ENCODE measurements at regions not wholly inside any gene's neighbourhood (a gene's known extent, or its start where the extent isn't known, plus 50 kb on each side); places are given as distances from the start of the nearest gene placed in this dataset.

DNA sequence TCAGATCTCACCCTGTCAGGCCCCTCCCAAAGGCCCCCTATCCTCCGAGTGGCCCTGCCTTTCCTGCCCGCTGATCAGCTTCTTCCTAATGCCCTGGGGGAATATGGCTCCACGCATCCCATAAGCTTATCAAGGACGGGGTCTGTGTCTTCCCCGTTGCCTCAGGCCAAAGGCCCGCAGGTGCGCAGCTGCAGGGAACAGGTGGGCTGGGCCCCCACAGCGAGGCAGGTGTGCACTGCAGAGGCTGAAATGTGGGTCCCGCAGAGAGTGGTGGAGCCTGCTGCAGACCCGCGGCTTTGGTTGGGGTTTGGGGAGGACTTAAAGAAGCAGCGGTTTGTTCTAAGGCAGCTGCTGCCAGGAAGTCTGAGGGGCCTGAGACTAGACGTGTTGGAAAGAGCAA lies 220.8 kb upstream of the TCERG1L start:
- no peak for ATAC-seq

DNA sequence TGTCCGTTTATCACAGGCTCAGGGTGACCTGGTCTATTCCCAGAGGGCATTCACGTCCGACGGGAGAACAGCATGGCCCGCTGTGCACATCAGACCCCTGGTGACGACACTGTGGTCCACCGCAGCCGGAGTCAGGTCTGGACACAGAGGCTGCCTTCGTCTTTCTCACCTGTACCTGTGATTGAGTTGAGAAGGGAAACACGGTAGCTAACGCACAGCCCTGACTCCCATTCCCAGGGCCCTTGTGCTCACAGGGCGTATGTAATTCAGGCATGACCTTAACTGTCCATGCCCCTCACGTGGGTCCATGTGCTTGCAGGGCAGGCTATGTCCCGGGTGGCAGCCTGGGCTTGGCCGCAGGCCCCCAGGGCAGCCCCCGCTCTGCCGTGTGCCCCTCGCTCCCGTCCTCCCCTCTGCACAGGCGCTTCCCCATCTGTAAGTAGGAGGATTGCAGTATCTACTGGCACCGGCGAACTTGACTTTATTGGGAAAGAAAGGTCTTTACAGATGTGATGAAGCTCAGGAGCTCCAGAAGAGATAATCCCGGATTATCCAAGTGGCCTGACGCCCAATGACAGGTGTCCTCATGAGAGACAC lies 221.3 kb upstream of the TCERG1L start:
- ChIA-PET POLR2A (ENCODE audit: unreplicated experiment) (no interaction called here), CTCF (no interaction called here)
- no peaks in the 10 kb centered on the region for H3F3A ChIP-seq (ENCODE audit: low read length, unreplicated experiment)
- no peak for ATAC-seq
- no peak overlapping the region for H3K27ac ChIP-seq (ENCODE audit: low read length)
- no TSS peak for BruUV-seq (replicated peaks)
- no peaks in the 10 kb centered on the region for H4K20me1 ChIP-seq (ENCODE audit: low read length)
- H3K4me1 ChIP-seq (ENCODE audit: insufficient read depth, low read length), result no peaks in the 10 kb centered on the region; the same call in 1 of the 2 replicates
- H3K79me2 ChIP-seq (ENCODE audit: low read length), result no peaks in the 10 kb centered on the region
- intact Hi-C loops (cut with micrococcal nuclease), result no loop called here
- no peak overlapping the region for H3K4me3 ChIP-seq (ENCODE audit: low read length)
- H3K4me2 ChIP-seq (ENCODE audit: low read length), result no peak overlapping the region
- H3K27me3 ChIP-seq (ENCODE audit: low read length), result peaks cover 7% of the 10 kb centered on the region; the same call in 1 of the 2 replicates
- H2AFZ ChIP-seq (ENCODE audit: low read length), result no peak overlapping the region
- H3K9me3 ChIP-seq (ENCODE audit: low read length), result no peaks in the 10 kb centered on the region
- no peak overlapping the region for H3K9ac ChIP-seq (ENCODE audit: low read length)
- H3K36me3 ChIP-seq (ENCODE audit: low read depth, low read length), result no peaks in the 10 kb centered on the region
- no peak for DNase-seq
- TF ChIP-seq CTCF (conservative IDR thresholded peaks at IDR 0.05; ENCODE audit: low read depth, low read length) (no peak), EZH2 (IDR thresholded peaks at IDR 0.05; ENCODE audit: low read length, unreplicated experiment) (no peak), EZH2phosphoT487 (IDR thresholded peaks at IDR 0.05; ENCODE audit: borderline replicate concordance, low read length) (no peak)
- no peaks in the 10 kb centered on the region for H3K9me2 ChIP-seq (replicated peaks; ENCODE audit: low read length)

More for the DNA sequence above, 220.8 kb upstream of the TCERG1L start:
- POLR2A ChIA-PET (ENCODE audit: unreplicated experiment), result no interaction called here
- no peaks in the 10 kb centered on the region for H3K36me3 ChIP-seq (ENCODE audit: low read depth, low read length)
- H3K4me2 ChIP-seq (ENCODE audit: low read length), result no peak overlapping the region
- no peak overlapping the region for H3K4me3 ChIP-seq (ENCODE audit: low read length)
- no peaks in the 10 kb centered on the region for H3K9me3 ChIP-seq (ENCODE audit: low read length)
- no TSS peak for BruUV-seq (replicated peaks)
- H3F3A ChIP-seq (ENCODE audit: low read length, unreplicated experiment), result no peaks in the 10 kb centered on the region
- CTCF ChIA-PET, result no interaction called here
- intact Hi-C loops (cut with micrococcal nuclease), result no loop called here
- DNase-seq, result no peak
- no peak overlapping the region for H3K9ac ChIP-seq (ENCODE audit: low read length)
- H3K27me3 ChIP-seq (ENCODE audit: low read length), result peaks cover 7% of the 10 kb centered on the region; the same call in 1 of the 2 replicates
- H3K4me1 ChIP-seq (ENCODE audit: insufficient read depth, low read length), result no peaks in the 10 kb centered on the region; the same call in 1 of the 2 replicates
- H3K79me2 ChIP-seq (ENCODE audit: low read length), result no peaks in the 10 kb centered on the region
- no peak overlapping the region for H2AFZ ChIP-seq (ENCODE audit: low read length)
- no peaks in the 10 kb centered on the region for H3K9me2 ChIP-seq (replicated peaks; ENCODE audit: low read length)
- H3K27ac ChIP-seq (ENCODE audit: low read length), result no peak overlapping the region
- no peaks in the 10 kb centered on the region for H4K20me1 ChIP-seq (ENCODE audit: low read length)
- TF ChIP-seq EZH2 (IDR thresholded peaks at IDR 0.05; ENCODE audit: low read length, unreplicated experiment) (no peak), EZH2phosphoT487 (IDR thresholded peaks at IDR 0.05; ENCODE audit: borderline replicate concordance, low read length) (no peak), CTCF (conservative IDR thresholded peaks at IDR 0.05; ENCODE audit: low read depth, low read length) (no peak)

DNA sequence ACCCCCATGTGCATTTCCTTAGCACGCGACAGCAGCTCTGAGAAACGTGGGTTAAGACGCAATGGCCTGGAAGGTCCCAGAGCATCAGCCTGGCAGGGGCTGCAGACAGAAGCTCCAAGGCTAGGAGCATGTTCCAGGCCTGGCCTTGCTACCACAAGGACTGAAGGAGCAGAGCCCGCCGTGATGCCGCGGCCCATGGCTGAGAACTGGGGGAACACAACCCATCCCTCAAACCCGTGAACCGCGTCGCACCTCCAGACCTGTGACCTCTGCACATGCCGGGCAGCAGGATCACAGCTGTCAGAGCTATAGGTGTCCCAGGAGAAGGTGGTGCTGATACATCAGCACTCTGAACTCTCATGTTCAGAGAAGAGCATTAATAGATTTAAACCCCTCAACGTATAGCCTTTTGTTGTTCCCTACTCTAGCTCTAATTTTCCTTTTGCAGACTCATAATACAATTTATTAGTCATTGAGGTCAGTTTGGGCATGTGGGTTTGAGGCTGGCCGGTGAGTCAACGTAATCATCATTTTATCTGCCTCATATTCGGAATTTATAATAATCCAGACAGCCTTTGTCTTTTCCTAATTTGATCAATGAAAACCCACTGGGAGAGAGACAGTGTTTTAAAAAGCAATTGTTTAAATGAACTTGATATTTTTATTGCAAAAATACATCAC lies 222.5 kb upstream of the TCERG1L start:
- TF ChIP-seq CTCF (conservative IDR thresholded peaks at IDR 0.05; ENCODE audit: low read depth, low read length), result no peak
- no peak for TF ChIP-seq EZH2phosphoT487 (IDR thresholded peaks at IDR 0.05; ENCODE audit: borderline replicate concordance, low read length)
- TF ChIP-seq EZH2 (IDR thresholded peaks at IDR 0.05; ENCODE audit: low read length, unreplicated experiment), result no peak
- Histone ChIP-seq H3K4me1 (ENCODE audit: insufficient read depth, low read length) (no peaks in the 10 kb centered on the region; the same call in 1 of the 2 replicates), H3K4me2 (ENCODE audit: low read length) (no peak overlapping the region), H3K4me3 (ENCODE audit: low read length) (no peak overlapping the region), H3F3A (ENCODE audit: low read length, unreplicated experiment) (no peaks in the 10 kb centered on the region), H3K9me2 (replicated peaks; ENCODE audit: low read length) (no peaks in the 10 kb centered on the region), H4K20me1 (ENCODE audit: low read length) (no peaks in the 10 kb centered on the region), H3K9me3 (ENCODE audit: low read length) (no peaks in the 10 kb centered on the region), H3K36me3 (ENCODE audit: low read depth, low read length) (no peaks in the 10 kb centered on the region), H3K27me3 (ENCODE audit: low read length) (no peaks in the 10 kb centered on the region), H3K27ac (ENCODE audit: low read length) (no peak overlapping the region), H2AFZ (ENCODE audit: low read length) (no peak overlapping the region), H3K9ac (ENCODE audit: low read length) (no peak overlapping the region), H3K79me2 (ENCODE audit: low read length) (no peaks in the 10 kb centered on the region)
- BruUV-seq (replicated peaks), result no TSS peak
- ChIA-PET POLR2A (ENCODE audit: unreplicated experiment) (no interaction called here), CTCF (no interaction called here)
- DNase-seq (peak; percentile 21), ATAC-seq (no peak)
- intact Hi-C loops (cut with micrococcal nuclease), result no loop called here
